M059J (cell line): ENCODE measurements at regions not wholly inside any gene's neighbourhood (a gene's known extent, or its start where the extent isn't known, plus 50 kb on each side); places are given as distances from the start of the nearest gene placed in this dataset.
"Not testable (repeated sequence)": the region's sequence is repeated elsewhere in the genome, so short reads cannot be mapped to it uniquely, and the experiment has no call there.

ENCODE experiments used
- DNase-seq: peaks from one replicate; pipeline ENCODE4 v3.0.0-alpha.2; 2012; ENCODE audit warnings: low read depth

- DNase-seq, result no peak
These were observed 53.3 kb upstream of the KY start for GRCh38 chr3:134704133-134704532.

- DNase-seq, result no peak
These were observed 53.7 kb upstream of the KY start for GRCh38 chr3:134704556-134704955.

GRCh38 chr3:134707908-134708597 is 57.2 kb upstream of the KY start:
- peak; percentile 52 for DNase-seq

- peak; percentile 61 for DNase-seq
These were observed 57.8 kb upstream of the KY start for GRCh38 chr3:134708671-134709070.

GRCh38 chr3:134709076-134709475 is 58.3 kb upstream of the KY start:
- DNase-seq, result no peak

GRCh38 chr3:134709561-134710312 is 58.9 kb upstream of the KY start:
- DNase-seq, result peak; percentile 73

- no peak for DNase-seq
These were observed 59.5 kb upstream of the KY start for GRCh38 chr3:134710313-134710680.

GRCh38 chr3:134711284-134711683 is 60.5 kb upstream of the KY start:
- peak; percentile 92 for DNase-seq

- no peak for DNase-seq
These were observed 62.8 kb upstream of the KY start for GRCh38 chr3:134713671-134714070.

GRCh38 chr3:134718726-134719125 is 67.9 kb upstream of the KY start:
- DNase-seq, result peak; percentile 70

GRCh38 chr3:134721214-134721613 is 70.4 kb upstream of the KY start:
- no peak for DNase-seq

GRCh38 chr3:134722969-134723368 is 72.1 kb upstream of the EPHB1 start:
- DNase-seq, result no peak

- no peak for DNase-seq
These were observed 65.4 kb upstream of the EPHB1 start for GRCh38 chr3:134729649-134730048.

GRCh38 chr3:134737516-134737915 is 57.5 kb upstream of the EPHB1 start:
- no peak for DNase-seq

GRCh38 chr3:134740077-134740476 is 55.0 kb upstream of the EPHB1 start:
- not testable (repeated sequence) for DNase-seq

- no peak for DNase-seq
These were observed 52.9 kb upstream of the EPHB1 start for GRCh38 chr3:134742202-134742601.

GRCh38 chr3:134743006-134743405 is 52.1 kb upstream of the EPHB1 start:
- DNase-seq, result no peak
